OCI-LY7 (cell line): ENCODE measurements at regions not wholly inside any gene's neighbourhood (a gene's known extent, or its start where the extent isn't known, plus 50 kb on each side); places are given as distances from the start of the nearest gene placed in this dataset.

Experiments
- BruUV-seq: library from RNA; stranded (reverse); fragments of 400-500 nt; replicated peaks from 2 replicates; lab custom pipeline; 2021; lab: Mats Ljungman, UMichigan
- CTCF ChIA-PET: fragments of 300-600 bp; sonication (Branson Sonifier 250); formaldehyde crosslinking; loops from one replicate; lab custom pipeline; 2022; ENCODE audit warnings: antibody characterized with exemption; ENCODE audit not compliant: unreplicated experiment; lab: Charles Lee
- POLR2A ChIA-PET: fragments of 300-600 bp; sonication (Branson Sonifier 250); formaldehyde crosslinking; loops from one replicate; lab custom pipeline; 2022; ENCODE audit warnings: antibody characterized with exemption; lab: Charles Lee
- DNase-seq: peaks from one replicate; pipeline ENCODE4 v3.0.0-alpha.2; 2015; ENCODE audit warnings: low spot score
- H2AFZ ChIP-seq: fragments of 200-600 bp; sonication (generic), shearing (Covaris generic); 2 replicates; pipeline ENCODE4 v1.6.1; 2014; ENCODE audit warnings: mild to moderate bottlenecking, antibody characterized with exemption, low read length, moderate library complexity
- H3K27ac ChIP-seq: fragments of 200-600 bp; sonication (generic); 2 replicates; pipeline ENCODE4 v1.5.1; 2014; ENCODE audit warnings: mixed run types, low read depth, mild to moderate bottlenecking, moderate library complexity, low read length, inconsistent platforms; ENCODE audit not compliant: poor library complexity, severe bottlenecking
- H3K36me3 ChIP-seq: fragments of 200-600 bp; sonication (generic); 2 replicates; pipeline ENCODE4 v1.6.1; 2014; ENCODE audit warnings: mild to moderate bottlenecking, antibody characterized with exemption, low read length, moderate library complexity, mixed read lengths; ENCODE audit not compliant: insufficient read depth
- H3K4me1 ChIP-seq: fragments of 200-600 bp; sonication (generic); 2 replicates; pipeline ENCODE4 v1.5.1; 2014; ENCODE audit warnings: mild to moderate bottlenecking, low read length; ENCODE audit not compliant: insufficient read depth, poor library complexity, severe bottlenecking
- H3K4me2 ChIP-seq: fragments of 200-600 bp; sonication (generic); 2 replicates; pipeline ENCODE4 v1.6.1; 2014; ENCODE audit warnings: mild to moderate bottlenecking, low read length
- H3K4me3 ChIP-seq: fragments of 200-600 bp; sonication (generic); 2 replicates; pipeline ENCODE4 v1.5.1; 2014; ENCODE audit warnings: mild to moderate bottlenecking, low read depth, low read length; ENCODE audit not compliant: poor library complexity, severe bottlenecking
- H3K79me2 ChIP-seq: fragments of 200-600 bp; sonication (generic); 2 replicates; pipeline ENCODE4 v1.6.1; 2016; ENCODE audit warnings: low read depth, mild to moderate bottlenecking, low read length, moderate library complexity, mixed read lengths; ENCODE audit not compliant: insufficient read depth
- H3K9me2 ChIP-seq: fragments of 200-600 bp; sonication (generic); 2 replicates; pipeline ENCODE4 v1.6.1; 2016; ENCODE audit warnings: mild to moderate bottlenecking, low read length, mixed read lengths; ENCODE audit not compliant: insufficient read depth
- H3K9me3 ChIP-seq: fragments of 200-600 bp; sonication (generic); 2 replicates; pipeline ENCODE4 v1.6.1; 2014; ENCODE audit warnings: mild to moderate bottlenecking, mixed run types, low read length, mixed read lengths
- H4K20me1 ChIP-seq: fragments of 200-600 bp; sonication (generic); 2 replicates; pipeline ENCODE4 v1.6.1; 2014; ENCODE audit warnings: mild to moderate bottlenecking, antibody characterized with exemption, low read length, moderate library complexity, mixed read lengths; ENCODE audit not compliant: insufficient read depth
- EZH2phosphoT487 ChIP-seq: fragments of 200-600 bp; sonication (generic); IDR thresholded peaks from 2 replicates; pipeline ENCODE4 v1.6.1; 2018; ENCODE audit warnings: low read depth, borderline replicate concordance, mild to moderate bottlenecking, mixed run types, antibody characterized with exemption, low read length, moderate library complexity, mixed read lengths
- intact Hi-C: fragments of 100-400 bp; cut with micrococcal nuclease; formaldehyde crosslinking; loops from one replicate; pipeline ENCODE4 v1.10.0; 2022; ENCODE audit not compliant: unreplicated experiment
- TF ChIP-seq, protein P1 (sequence below): fragments of 200-600 bp; sonication (generic); conservative IDR thresholded peaks from 2 replicates; pipeline ENCODE4 v1.5.1; 2014; ENCODE audit warnings: mild to moderate bottlenecking, antibody characterized with exemption, low read length, moderate library complexity, mixed read lengths

DNA sequence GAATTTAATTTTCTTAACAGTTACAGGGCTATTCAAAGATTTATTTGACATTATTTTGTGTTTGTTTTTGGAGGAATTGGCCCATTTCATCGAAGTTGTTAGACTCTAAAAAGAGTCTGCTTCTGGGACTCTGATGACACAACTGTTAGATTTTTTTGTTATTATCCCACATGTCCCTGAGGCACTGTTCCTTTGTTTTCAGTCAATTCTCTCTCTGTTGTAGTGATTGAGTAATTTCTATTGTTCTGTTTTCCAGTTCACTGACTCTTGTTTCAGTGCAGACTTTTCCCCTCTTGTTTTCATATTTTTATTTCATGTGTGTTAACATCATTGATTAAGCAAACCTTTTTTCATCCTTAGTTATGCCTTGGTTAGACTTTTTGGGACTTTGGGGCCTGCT is 325.0 kb downstream of the ZNF326 start:
- Histone ChIP-seq H4K20me1 (no peaks in the 10 kb centered on the region), H3K4me2 (no peak overlapping the region), H2AFZ (no peak overlapping the region), H3K4me3 (no peak overlapping the region), H3K4me1 (no peaks in the 10 kb centered on the region), H3K79me2 (no peaks in the 10 kb centered on the region), H3K9me2 (no peaks in the 10 kb centered on the region), H3K36me3 (no peaks in the 10 kb centered on the region), H3K9me3 (no peaks in the 10 kb centered on the region), H3K27ac (no peak overlapping the region)
- CTCF ChIA-PET, result no interaction called here
- TF ChIP-seq, protein P1, sequence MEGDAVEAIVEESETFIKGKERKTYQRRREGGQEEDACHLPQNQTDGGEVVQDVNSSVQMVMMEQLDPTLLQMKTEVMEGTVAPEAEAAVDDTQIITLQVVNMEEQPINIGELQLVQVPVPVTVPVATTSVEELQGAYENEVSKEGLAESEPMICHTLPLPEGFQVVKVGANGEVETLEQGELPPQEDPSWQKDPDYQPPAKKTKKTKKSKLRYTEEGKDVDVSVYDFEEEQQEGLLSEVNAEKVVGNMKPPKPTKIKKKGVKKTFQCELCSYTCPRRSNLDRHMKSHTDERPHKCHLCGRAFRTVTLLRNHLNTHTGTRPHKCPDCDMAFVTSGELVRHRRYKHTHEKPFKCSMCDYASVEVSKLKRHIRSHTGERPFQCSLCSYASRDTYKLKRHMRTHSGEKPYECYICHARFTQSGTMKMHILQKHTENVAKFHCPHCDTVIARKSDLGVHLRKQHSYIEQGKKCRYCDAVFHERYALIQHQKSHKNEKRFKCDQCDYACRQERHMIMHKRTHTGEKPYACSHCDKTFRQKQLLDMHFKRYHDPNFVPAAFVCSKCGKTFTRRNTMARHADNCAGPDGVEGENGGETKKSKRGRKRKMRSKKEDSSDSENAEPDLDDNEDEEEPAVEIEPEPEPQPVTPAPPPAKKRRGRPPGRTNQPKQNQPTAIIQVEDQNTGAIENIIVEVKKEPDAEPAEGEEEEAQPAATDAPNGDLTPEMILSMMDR, result no peak
- TF ChIP-seq EZH2phosphoT487, result no peak
- POLR2A ChIA-PET, result no interaction called here
- no TSS peak for BruUV-seq
- intact Hi-C loops, result no loop called here
- no peak for DNase-seq

DNA sequence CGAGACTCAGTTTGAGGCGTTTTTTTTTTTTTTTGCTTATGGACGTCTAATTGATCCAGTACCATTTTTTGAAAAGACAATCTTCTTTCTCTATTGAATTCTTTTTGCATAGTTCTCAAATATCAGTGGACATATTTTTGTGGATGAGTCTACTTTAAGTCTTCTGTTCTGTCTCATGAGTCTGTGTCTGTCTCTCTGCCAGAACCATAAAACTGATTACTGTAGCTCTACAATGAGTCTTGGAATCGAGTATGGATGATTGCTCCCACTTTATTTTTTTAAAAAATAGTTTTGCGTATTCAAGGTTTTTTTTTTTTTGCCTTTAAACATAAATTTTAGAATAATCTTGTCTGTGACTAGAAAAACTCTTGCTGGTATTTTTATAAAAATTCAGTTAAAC is 323.5 kb downstream of the ZNF326 start:
- DNase-seq, result no peak
- no peaks in the 10 kb centered on the region for H3K4me1 ChIP-seq
- intact Hi-C loops, result no loop called here
- CTCF ChIA-PET, result no interaction called here
- no TSS peak for BruUV-seq
- no peaks in the 10 kb centered on the region for H3K79me2 ChIP-seq
- TF ChIP-seq, protein P1, result no peak
- no peak for TF ChIP-seq EZH2phosphoT487
- no peak overlapping the region for H2AFZ ChIP-seq
- no peak overlapping the region for H3K4me2 ChIP-seq
- H3K9me3 ChIP-seq, result no peaks in the 10 kb centered on the region
- POLR2A ChIA-PET, result interaction anchor here (0.7 kb wide), 2 partner anchors 60 to 741 kb away, joined by 4 to 5 read pairs; no protein-coding TSS in a partner anchor
- H3K4me3 ChIP-seq, result no peak overlapping the region
- no peaks in the 10 kb centered on the region for H3K36me3 ChIP-seq
- no peaks in the 10 kb centered on the region for H3K9me2 ChIP-seq
- no peak overlapping the region for H3K27ac ChIP-seq
- no peaks in the 10 kb centered on the region for H4K20me1 ChIP-seq

DNA sequence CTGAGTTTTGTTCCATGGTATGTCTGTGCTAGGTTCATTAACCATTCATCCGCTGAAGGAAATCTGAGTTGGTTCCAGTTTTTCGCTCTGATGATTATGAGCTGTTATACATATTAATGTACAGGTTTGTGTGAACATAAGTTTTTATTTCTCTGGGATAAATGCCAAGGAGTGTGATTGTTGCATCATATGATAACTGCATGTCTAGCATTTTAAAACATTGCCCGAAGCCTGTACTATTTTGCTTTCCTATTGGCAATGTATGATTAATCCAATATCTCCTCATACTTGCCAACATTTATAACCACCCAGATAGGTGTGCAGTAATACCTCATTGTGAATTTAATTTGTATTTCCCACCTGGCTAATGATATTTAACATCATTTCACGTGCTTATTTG is 322.7 kb downstream of the ZNF326 start:
- no peak overlapping the region for H3K4me2 ChIP-seq
- H3K4me3 ChIP-seq, result no peak overlapping the region
- no peak overlapping the region for H2AFZ ChIP-seq
- DNase-seq, result no peak
- H3K79me2 ChIP-seq, result no peaks in the 10 kb centered on the region
- ChIA-PET CTCF (no interaction called here), POLR2A (interaction anchor here (0.7 kb wide), 1 partner anchor 740 kb away, joined by 5 read pairs; no protein-coding TSS in a partner anchor)
- TF ChIP-seq, protein P1, result no peak
- TF ChIP-seq EZH2phosphoT487, result no peak
- no peak overlapping the region for H3K27ac ChIP-seq
- no peaks in the 10 kb centered on the region for H3K36me3 ChIP-seq
- intact Hi-C loops, result no loop called here
- H3K4me1 ChIP-seq, result no peaks in the 10 kb centered on the region
- H4K20me1 ChIP-seq, result no peaks in the 10 kb centered on the region
- H3K9me3 ChIP-seq, result no peaks in the 10 kb centered on the region
- H3K9me2 ChIP-seq, result no peaks in the 10 kb centered on the region
- no TSS peak for BruUV-seq
